ENCODE measurements at regions not wholly inside any gene's neighbourhood (a gene's known extent, or its start where the extent isn't known, plus 50 kb on each side); places are given as distances from the start of the nearest gene placed in this dataset.
"Not testable (repeated sequence)": the region's sequence is repeated elsewhere in the genome, so short reads cannot be mapped to it uniquely, and the experiment has no call there.

DNA sequence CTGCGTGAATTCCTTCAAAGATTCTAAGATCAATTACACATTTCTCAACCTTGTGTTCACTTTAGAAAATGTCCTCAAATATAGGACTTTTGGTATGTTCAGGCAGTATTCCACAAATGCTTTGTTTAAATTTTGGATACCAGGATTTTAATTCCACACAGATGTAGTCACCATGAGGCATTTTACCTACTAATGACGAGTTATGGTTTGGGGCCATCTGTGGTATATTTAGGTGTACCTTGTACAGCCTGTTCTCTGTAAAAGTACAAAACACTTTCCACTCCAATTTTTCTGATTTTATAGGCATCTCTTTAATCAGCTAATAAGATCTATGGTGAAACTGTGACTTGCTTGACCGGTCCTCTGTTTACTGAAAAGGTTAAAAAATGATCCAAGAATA lies 275.7 kb upstream of the PRICKLE1 start:
- TF ChIP-seq, protein P1, sequence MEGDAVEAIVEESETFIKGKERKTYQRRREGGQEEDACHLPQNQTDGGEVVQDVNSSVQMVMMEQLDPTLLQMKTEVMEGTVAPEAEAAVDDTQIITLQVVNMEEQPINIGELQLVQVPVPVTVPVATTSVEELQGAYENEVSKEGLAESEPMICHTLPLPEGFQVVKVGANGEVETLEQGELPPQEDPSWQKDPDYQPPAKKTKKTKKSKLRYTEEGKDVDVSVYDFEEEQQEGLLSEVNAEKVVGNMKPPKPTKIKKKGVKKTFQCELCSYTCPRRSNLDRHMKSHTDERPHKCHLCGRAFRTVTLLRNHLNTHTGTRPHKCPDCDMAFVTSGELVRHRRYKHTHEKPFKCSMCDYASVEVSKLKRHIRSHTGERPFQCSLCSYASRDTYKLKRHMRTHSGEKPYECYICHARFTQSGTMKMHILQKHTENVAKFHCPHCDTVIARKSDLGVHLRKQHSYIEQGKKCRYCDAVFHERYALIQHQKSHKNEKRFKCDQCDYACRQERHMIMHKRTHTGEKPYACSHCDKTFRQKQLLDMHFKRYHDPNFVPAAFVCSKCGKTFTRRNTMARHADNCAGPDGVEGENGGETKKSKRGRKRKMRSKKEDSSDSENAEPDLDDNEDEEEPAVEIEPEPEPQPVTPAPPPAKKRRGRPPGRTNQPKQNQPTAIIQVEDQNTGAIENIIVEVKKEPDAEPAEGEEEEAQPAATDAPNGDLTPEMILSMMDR (conservative IDR thresholded peaks at IDR 0.05; ENCODE audit: control insufficient read depth, insufficient read depth, low read depth, low read length), result no peak
- H3K4me3 ChIP-seq (ENCODE audit: control insufficient read depth, low read depth, low read length), result no peak overlapping the region
- no peak for DNase-seq (ENCODE audit: low read depth)

DNA sequence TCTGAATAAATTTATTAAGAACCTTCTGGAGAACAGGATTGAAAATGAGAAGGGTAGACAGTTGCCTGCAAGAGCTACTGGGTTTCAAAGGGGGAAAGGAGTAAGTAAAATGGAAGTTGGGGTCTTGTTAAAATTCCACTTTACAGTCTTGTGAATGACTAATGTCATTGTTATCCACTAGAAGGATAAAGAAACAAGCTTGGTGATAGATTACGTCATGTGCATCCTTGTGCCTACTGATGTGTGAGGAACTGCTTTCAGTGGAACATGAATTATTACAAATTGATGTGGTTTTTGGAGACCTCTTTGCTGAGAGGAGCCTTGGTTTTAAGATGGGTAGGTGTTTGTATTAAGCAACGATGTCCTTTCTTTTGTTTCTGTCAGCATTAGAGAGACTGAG lies 272.5 kb upstream of the PRICKLE1 start:
- H3K4me3 ChIP-seq (ENCODE audit: control insufficient read depth, low read depth, low read length), result no peak overlapping the region
- TF ChIP-seq, protein P1 (conservative IDR thresholded peaks at IDR 0.05; ENCODE audit: control insufficient read depth, insufficient read depth, low read depth, low read length), result no peak
- no peak for DNase-seq (ENCODE audit: low read depth)

DNA sequence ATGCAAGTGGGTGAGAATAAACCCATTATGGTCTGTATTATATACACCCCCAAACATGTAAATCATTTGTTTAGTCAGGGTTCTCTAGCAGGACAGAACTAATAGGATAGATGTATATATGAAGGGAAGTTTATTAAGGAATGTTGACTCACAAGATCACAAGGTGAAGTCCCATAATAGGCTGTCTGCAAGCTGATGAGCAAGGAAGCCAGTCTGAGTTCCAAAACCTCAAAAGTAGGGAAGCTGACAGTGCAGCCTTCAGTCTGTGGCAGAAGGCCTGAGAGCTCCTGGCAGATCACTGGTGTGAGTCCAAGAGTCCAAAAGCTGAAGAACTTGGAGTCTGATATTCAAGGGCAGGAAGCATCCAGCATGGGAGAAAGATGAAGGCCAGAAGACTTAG lies 270.8 kb upstream of the PRICKLE1 start:
- peak; percentile 35 for DNase-seq (ENCODE audit: low read depth)
- not testable (repeated sequence) for H3K4me3 ChIP-seq (ENCODE audit: control insufficient read depth, low read depth, low read length)

DNA sequence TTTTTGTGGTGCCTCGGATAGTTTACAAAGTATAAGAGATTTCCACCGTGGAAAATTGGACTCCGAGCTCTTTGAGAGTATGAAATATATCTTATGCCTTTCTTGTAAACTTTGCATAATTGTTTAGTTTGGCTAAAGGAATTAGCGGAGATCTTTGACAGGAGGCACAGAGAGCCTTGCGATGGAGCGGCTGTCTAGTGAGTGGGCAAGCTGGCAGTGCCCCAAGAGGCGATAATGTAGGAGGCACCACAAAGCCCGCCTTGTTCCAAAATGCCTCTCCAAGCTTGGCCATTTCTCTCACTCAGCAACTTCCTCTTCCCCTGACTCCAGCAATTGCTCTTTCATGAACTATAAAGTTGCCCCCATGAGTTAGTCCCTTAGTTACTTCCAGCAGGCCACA lies 270.1 kb upstream of the PRICKLE1 start:
- DNase-seq (ENCODE audit: low read depth), result no peak
- TF ChIP-seq, protein P1 (conservative IDR thresholded peaks at IDR 0.05; ENCODE audit: control insufficient read depth, insufficient read depth, low read depth, low read length), result no peak
- no peak overlapping the region for H3K4me3 ChIP-seq (ENCODE audit: control insufficient read depth, low read depth, low read length)

DNA sequence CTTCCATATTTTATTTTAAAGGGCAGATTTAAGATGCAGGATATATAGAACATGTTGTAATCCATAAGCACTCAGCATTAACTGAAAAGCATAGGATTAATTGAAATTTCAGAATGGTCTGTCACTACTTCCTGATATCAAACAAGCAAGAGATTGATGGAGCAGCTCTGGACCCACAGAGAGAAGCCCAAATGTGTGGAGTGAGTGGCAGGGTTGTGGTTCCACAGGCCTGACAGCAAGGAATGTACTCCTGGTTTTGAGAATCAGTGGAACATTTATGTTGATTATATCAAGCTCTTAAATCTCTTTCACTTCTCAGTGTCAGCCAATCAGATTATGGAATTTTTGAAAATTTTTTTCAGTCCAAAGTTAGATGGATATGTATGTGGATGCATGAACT lies 267.6 kb upstream of the PRICKLE1 start:
- DNase-seq (ENCODE audit: low read depth), result no peak
- H3K4me3 ChIP-seq (ENCODE audit: control insufficient read depth, low read depth, low read length), result no peak overlapping the region
- TF ChIP-seq, protein P1 (conservative IDR thresholded peaks at IDR 0.05; ENCODE audit: control insufficient read depth, insufficient read depth, low read depth, low read length), result no peak

DNA sequence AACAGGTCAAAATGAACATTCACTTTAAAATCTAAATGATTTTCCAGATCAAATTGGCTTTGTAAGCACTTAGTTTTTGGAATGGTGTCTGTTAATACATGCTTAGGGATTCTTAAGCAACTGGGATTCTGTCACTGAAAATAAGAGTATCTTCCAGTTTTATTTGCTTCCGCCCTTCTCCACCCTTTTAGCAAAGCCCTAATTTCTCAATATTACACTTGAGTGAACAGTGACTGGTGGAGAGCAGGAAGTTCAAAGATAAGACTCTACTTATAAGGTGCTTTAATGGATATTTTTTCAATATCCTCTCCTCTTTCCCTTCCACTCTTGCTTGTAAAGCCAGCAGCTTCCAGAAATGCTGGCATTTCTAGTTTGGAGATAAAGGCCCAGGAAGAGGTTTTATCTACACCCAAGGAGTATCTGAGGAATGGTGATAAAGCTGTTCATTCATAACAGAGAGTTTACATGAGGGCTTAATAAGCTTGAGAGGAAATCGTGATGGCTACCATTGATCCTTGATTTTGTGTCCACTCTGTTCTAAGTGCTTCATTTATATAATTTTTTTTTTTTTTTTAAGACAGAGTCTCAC lies 265.9 kb upstream of the PRICKLE1 start:
- no peak overlapping the region for H3K4me3 ChIP-seq (ENCODE audit: control insufficient read depth, low read depth, low read length)
- no peak for DNase-seq (ENCODE audit: low read depth)
- TF ChIP-seq, protein P1 (conservative IDR thresholded peaks at IDR 0.05; ENCODE audit: control insufficient read depth, insufficient read depth, low read depth, low read length), result no peak

DNA sequence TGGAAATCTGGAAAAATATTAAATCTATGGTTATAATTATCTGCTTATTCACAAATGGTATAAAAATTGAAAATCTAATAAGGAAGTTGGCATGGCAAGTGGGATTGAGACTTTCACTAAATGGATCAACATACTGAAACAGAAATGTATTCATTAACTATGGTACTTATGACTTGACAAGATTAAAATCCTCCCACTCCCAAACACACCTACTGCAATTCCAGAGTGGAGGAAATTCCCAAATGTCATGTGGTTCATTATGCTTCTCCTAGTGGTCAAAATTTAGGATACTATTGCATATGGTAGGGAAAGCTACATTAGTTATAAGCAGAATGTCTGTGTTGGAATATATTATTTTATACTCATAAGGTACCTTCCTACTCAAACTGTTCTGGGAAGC lies 265.3 kb upstream of the PRICKLE1 start:
- TF ChIP-seq, protein P1 (conservative IDR thresholded peaks at IDR 0.05; ENCODE audit: control insufficient read depth, insufficient read depth, low read depth, low read length), result no peak
- no peak for DNase-seq (ENCODE audit: low read depth)
- no peak overlapping the region for H3K4me3 ChIP-seq (ENCODE audit: control insufficient read depth, low read depth, low read length)
